HL-60 (cell line): ENCODE measurements at regions not wholly inside any gene's neighbourhood (a gene's known extent, or its start where the extent isn't known, plus 50 kb on each side); places are given as distances from the start of the nearest gene placed in this dataset.

ENCODE experiments used
- DNase-seq, 2 experiments: peaks; one replicate each; pipeline ENCODE4 v3.0.0-alpha.2; 2010 to 2020; ENCODE audit warnings: low read depth in 1 of 2, low spot score in 1 of 2
- H3K27ac ChIP-seq: fragments of 250-450 bp; sonication (Bioruptor Pico); replicated peaks from 2 replicates; pipeline ENCODE4 v1.5.1; 2020; ENCODE audit warnings: mild to moderate bottlenecking, moderate library complexity
- H3K27me3 ChIP-seq: fragments of 250-450 bp; sonication (Bioruptor Pico); 2 replicates; pipeline ENCODE4 v1.5.1; 2021; ENCODE audit warnings: mild to moderate bottlenecking, moderate library complexity; ENCODE audit not compliant: insufficient read depth, poor library complexity, severe bottlenecking
- H3K4me3 ChIP-seq: replicated peaks from 2 replicates; pipeline ENCODE4 v1.5.1; 2011; ENCODE audit warnings: mild to moderate bottlenecking, control low read depth, low read length; ENCODE audit not compliant: insufficient read depth
- GABPA ChIP-seq: IDR thresholded peaks from 2 replicates; pipeline ENCODE4 v1.6.1; 2012; ENCODE audit warnings: low read depth
- POLR2AphosphoS5 ChIP-seq: IDR thresholded peaks from 2 replicates; pipeline ENCODE4 v1.6.1; 2012; ENCODE audit warnings: low read depth
- REST ChIP-seq: IDR thresholded peaks from 2 replicates; pipeline ENCODE4 v1.6.1; 2012; ENCODE audit warnings: low read depth; ENCODE audit not compliant: insufficient replicate concordance
- SPI1 ChIP-seq: IDR thresholded peaks from 2 replicates; pipeline ENCODE4 v1.6.1; 2012; ENCODE audit warnings: low read depth, mild to moderate bottlenecking, borderline replicate concordance
- TF ChIP-seq, protein P1 (sequence below): IDR thresholded peaks from one replicate; pipeline ENCODE4 v1.5.1; 2011; ENCODE audit warnings: low read length, control low read depth, inconsistent platforms; ENCODE audit not compliant: insufficient read depth

- Histone ChIP-seq H3K27ac (no peak overlapping the region), H3K4me3 (no peak overlapping the region), H3K27me3 (no peaks in the 10 kb centered on the region)
- no peak for DNase-seq
- TF ChIP-seq, protein P1, sequence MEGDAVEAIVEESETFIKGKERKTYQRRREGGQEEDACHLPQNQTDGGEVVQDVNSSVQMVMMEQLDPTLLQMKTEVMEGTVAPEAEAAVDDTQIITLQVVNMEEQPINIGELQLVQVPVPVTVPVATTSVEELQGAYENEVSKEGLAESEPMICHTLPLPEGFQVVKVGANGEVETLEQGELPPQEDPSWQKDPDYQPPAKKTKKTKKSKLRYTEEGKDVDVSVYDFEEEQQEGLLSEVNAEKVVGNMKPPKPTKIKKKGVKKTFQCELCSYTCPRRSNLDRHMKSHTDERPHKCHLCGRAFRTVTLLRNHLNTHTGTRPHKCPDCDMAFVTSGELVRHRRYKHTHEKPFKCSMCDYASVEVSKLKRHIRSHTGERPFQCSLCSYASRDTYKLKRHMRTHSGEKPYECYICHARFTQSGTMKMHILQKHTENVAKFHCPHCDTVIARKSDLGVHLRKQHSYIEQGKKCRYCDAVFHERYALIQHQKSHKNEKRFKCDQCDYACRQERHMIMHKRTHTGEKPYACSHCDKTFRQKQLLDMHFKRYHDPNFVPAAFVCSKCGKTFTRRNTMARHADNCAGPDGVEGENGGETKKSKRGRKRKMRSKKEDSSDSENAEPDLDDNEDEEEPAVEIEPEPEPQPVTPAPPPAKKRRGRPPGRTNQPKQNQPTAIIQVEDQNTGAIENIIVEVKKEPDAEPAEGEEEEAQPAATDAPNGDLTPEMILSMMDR: no peak
- TF ChIP-seq REST (no peak), GABPA (no peak), SPI1 (no peak), POLR2AphosphoS5 (no peak)
Measured at GRCh38 chr6:10300071-10300470, 114.8 kb downstream of the TFAP2A start.

GRCh38 chr6:10297832-10298231, 117.0 kb downstream of the TFAP2A start:
- Histone ChIP-seq H3K27ac (peak overlapping the region; percentile 58), H3K4me3 (no peak overlapping the region), H3K27me3 (no peaks in the 10 kb centered on the region)
- peak; percentile 46; the same call in 1 of the 2 replicates for TF ChIP-seq GABPA
- no peak for TF ChIP-seq POLR2AphosphoS5
- TF ChIP-seq REST: peak; percentile 20
- peak; percentile 60 for TF ChIP-seq SPI1
- TF ChIP-seq, protein P1: no peak
- DNase-seq: peak; percentile 3 to 78

GRCh38 chr6:10278746-10279145, 136.1 kb downstream of the TFAP2A start:
- no peak for DNase-seq
- H3K27me3 ChIP-seq: no peaks in the 10 kb centered on the region
- TF ChIP-seq, protein P1: no peak
- TF ChIP-seq POLR2AphosphoS5: no peak
- TF ChIP-seq SPI1: no peak
- no peak for TF ChIP-seq REST
- TF ChIP-seq GABPA: no peak
- no peak overlapping the region for H3K4me3 ChIP-seq
- H3K27ac ChIP-seq: no peak overlapping the region
